Loucy (cell line): ENCODE measurements at regions not wholly inside any gene's neighbourhood (a gene's known extent, or its start where the extent isn't known, plus 50 kb on each side); places are given as distances from the start of the nearest gene placed in this dataset.

Experiments
- H2AFZ ChIP-seq: fragments of 200-600 bp; sonication (generic); 2 replicates; pipeline ENCODE4 v1.6.0; 2016; ENCODE audit warnings: antibody characterized with exemption, mild to moderate bottlenecking, low read length, moderate library complexity
- H3F3A ChIP-seq: fragments of 200-600 bp; 2 replicates; pipeline ENCODE4 v1.6.0; 2016; ENCODE audit warnings: antibody characterized with exemption, low read depth, mild to moderate bottlenecking
- H3K27me3 ChIP-seq: fragments of 200-600 bp; sonication (generic); 2 replicates; pipeline ENCODE4 v1.6.1; 2014; ENCODE audit warnings: low read length, mild to moderate bottlenecking; ENCODE audit not compliant: insufficient read depth, poor library complexity, severe bottlenecking
- H3K36me3 ChIP-seq: fragments of 200-600 bp; sonication (generic); 2 replicates; pipeline ENCODE4 v1.6.1; 2016; ENCODE audit warnings: low read length; ENCODE audit not compliant: insufficient read depth
- H3K4me1 ChIP-seq: fragments of 200-600 bp; sonication (generic); 2 replicates; pipeline ENCODE4 v1.5.1; 2014; ENCODE audit warnings: low read length, mild to moderate bottlenecking; ENCODE audit not compliant: insufficient read depth, poor library complexity, severe bottlenecking
- H3K4me2 ChIP-seq: fragments of 200-600 bp; sonication (generic); 2 replicates; pipeline ENCODE4 v1.6.0; 2014; ENCODE audit warnings: antibody characterized with exemption, low read length, low read depth, mild to moderate bottlenecking; ENCODE audit not compliant: poor library complexity, severe bottlenecking
- H3K4me3 ChIP-seq: fragments of 200-600 bp; sonication (generic); 2 replicates; pipeline ENCODE4 v1.5.1; 2014; ENCODE audit warnings: low read length, mild to moderate bottlenecking, mixed read lengths; ENCODE audit not compliant: poor library complexity, severe bottlenecking
- H3K79me2 ChIP-seq: fragments of 200-600 bp; sonication (generic); 2 replicates; pipeline ENCODE4 v1.6.1; 2014; ENCODE audit warnings: low read length; ENCODE audit not compliant: insufficient read depth
- H3K9ac ChIP-seq: fragments of 200-600 bp; sonication (generic); 2 replicates; pipeline ENCODE4 v1.6.0; 2014; ENCODE audit warnings: mild to moderate bottlenecking, low read depth, low read length, moderate library complexity; ENCODE audit not compliant: poor library complexity, severe bottlenecking
- H3K9me2 ChIP-seq: fragments of 200-600 bp; sonication (generic); replicated peaks from 2 replicates; pipeline ENCODE4 v1.6.1; 2016; ENCODE audit warnings: low read depth, low read length, mixed read lengths
- H3K9me3 ChIP-seq: fragments of 200-600 bp; sonication (generic); 2 replicates; pipeline ENCODE4 v1.6.1; 2014; ENCODE audit warnings: mild to moderate bottlenecking, antibody characterized with exemption, low read length, low read depth; ENCODE audit not compliant: insufficient read depth
- H4K20me1 ChIP-seq: fragments of 200-600 bp; sonication (generic); 2 replicates; pipeline ENCODE4 v1.6.0; 2014; ENCODE audit warnings: antibody characterized with exemption, low read length, mild to moderate bottlenecking; ENCODE audit not compliant: insufficient read depth, poor library complexity, severe bottlenecking
- EZH2phosphoT487 ChIP-seq: fragments of 200-600 bp; IDR thresholded peaks from 2 replicates; pipeline ENCODE4 v1.6.1; 2018; ENCODE audit warnings: antibody characterized with exemption, mild to moderate bottlenecking, moderate library complexity, borderline replicate concordance
- TF ChIP-seq, protein P1 (sequence below): fragments of 200-600 bp; sonication (generic); conservative IDR thresholded peaks from 2 replicates; pipeline ENCODE4 v1.5.1; 2014; ENCODE audit warnings: mild to moderate bottlenecking, antibody characterized with exemption, low read length

DNA sequence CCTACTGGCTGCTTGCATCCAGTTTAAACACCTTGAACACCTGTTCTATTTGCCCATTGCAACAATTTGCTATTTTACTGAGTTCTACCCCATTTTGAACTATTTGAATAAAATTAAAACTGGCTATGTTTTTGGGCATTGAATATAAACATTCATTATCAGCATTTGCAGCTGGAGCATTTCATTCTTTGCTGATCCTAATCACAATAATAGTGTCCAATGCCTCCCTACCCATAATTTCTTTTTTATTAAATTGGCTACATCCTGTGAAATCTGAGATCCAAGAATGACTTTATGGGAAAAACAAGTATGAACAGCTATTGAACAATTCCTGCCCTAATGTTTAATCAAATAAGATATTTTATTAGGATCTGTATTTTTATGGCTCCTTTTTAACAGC lies 447.9 kb downstream of the PLA2G4A start:
- Histone ChIP-seq H3K27me3 (no peaks in the 10 kb centered on the region), H3K36me3 (no peaks in the 10 kb centered on the region), H3K9me2 (no peaks in the 10 kb centered on the region), H2AFZ (no peak overlapping the region), H3K9ac (no peak overlapping the region), H3F3A (no peaks in the 10 kb centered on the region), H3K4me2 (no peak overlapping the region), H3K79me2 (no peaks in the 10 kb centered on the region), H3K4me1 (no peaks in the 10 kb centered on the region), H3K9me3 (no peaks in the 10 kb centered on the region), H4K20me1 (no peaks in the 10 kb centered on the region), H3K4me3 (no peak overlapping the region)
- TF ChIP-seq, protein P1, sequence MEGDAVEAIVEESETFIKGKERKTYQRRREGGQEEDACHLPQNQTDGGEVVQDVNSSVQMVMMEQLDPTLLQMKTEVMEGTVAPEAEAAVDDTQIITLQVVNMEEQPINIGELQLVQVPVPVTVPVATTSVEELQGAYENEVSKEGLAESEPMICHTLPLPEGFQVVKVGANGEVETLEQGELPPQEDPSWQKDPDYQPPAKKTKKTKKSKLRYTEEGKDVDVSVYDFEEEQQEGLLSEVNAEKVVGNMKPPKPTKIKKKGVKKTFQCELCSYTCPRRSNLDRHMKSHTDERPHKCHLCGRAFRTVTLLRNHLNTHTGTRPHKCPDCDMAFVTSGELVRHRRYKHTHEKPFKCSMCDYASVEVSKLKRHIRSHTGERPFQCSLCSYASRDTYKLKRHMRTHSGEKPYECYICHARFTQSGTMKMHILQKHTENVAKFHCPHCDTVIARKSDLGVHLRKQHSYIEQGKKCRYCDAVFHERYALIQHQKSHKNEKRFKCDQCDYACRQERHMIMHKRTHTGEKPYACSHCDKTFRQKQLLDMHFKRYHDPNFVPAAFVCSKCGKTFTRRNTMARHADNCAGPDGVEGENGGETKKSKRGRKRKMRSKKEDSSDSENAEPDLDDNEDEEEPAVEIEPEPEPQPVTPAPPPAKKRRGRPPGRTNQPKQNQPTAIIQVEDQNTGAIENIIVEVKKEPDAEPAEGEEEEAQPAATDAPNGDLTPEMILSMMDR: no peak
- TF ChIP-seq EZH2phosphoT487: no peak

DNA sequence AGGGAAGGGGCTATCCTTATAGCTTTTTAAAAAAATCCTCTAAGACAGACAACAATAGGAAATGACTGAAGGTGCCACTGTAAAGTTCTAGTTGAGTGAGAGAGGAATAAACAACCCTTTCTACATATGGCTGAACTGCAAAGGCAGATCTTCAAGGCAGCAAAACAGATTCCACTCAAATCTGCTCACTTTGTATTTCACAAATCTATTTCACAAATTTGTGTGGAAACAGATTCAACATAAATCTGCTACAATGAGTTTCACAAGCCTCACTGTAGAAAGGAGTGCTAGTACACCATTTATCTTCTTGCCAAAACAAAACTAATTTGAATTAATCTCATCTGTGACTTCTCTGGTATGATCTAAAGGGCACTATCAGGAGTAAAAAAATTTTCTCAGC lies 451.3 kb downstream of the PLA2G4A start:
- Histone ChIP-seq H3K4me2 (no peak overlapping the region), H3F3A (no peaks in the 10 kb centered on the region), H3K4me3 (no peak overlapping the region), H3K27me3 (no peaks in the 10 kb centered on the region), H3K4me1 (no peaks in the 10 kb centered on the region), H3K9me3 (no peaks in the 10 kb centered on the region), H4K20me1 (no peaks in the 10 kb centered on the region), H3K79me2 (no peaks in the 10 kb centered on the region), H3K9me2 (no peaks in the 10 kb centered on the region), H3K9ac (no peak overlapping the region), H2AFZ (no peak overlapping the region), H3K36me3 (no peaks in the 10 kb centered on the region)
- TF ChIP-seq EZH2phosphoT487: no peak
- TF ChIP-seq, protein P1: no peak

DNA sequence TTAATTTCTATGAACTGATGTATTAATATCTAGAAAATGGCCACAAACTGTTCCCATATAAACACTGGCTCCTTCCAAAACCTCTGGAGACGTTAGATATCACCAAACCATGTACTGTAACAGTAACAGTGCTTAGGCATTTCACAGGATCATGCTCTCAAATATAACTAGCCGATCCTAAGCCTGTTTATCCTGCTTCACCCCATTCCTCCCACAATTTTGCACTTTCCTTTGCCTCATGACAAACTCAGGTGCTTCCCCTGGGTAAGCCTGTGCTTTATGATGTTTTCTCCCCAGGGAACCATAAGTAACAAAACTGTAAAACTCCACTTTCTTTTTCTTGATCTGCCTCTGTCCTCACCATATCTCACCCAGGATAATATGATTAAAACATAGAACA lies 452.3 kb downstream of the PLA2G4A start:
- Histone ChIP-seq H3K4me1 (no peaks in the 10 kb centered on the region), H3K36me3 (no peaks in the 10 kb centered on the region), H3K27me3 (no peaks in the 10 kb centered on the region), H3K4me3 (no peak overlapping the region), H3F3A (no peaks in the 10 kb centered on the region), H2AFZ (no peak overlapping the region), H3K9me2 (no peaks in the 10 kb centered on the region), H3K9ac (no peak overlapping the region), H3K79me2 (no peaks in the 10 kb centered on the region), H3K9me3 (no peaks in the 10 kb centered on the region), H4K20me1 (no peaks in the 10 kb centered on the region), H3K4me2 (no peak overlapping the region)
- no peak for TF ChIP-seq EZH2phosphoT487
- TF ChIP-seq, protein P1: no peak
